ENCODE measurements at regions not wholly inside any gene's neighbourhood (a gene's known extent, or its start where the extent isn't known, plus 50 kb on each side); places are given as distances from the start of the nearest gene placed in this dataset.

DNA sequence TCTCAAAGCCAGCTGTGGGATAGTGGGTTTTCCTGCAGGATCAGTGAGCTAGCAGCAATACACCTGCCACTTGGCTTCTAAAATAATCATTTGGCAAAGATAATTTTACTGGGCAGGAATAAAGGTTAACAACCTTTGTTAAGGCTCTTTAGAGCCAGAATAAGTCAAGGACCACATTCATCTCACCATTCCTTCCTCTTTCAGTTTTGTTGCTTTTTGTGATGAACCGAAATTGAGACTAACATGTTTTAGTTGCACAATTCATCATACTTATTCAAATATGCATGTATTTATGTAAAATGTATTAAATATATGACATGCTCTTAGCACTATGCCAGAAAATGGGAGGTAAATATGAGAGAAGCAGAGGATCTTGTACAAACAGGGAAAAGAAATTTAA is 824.4 kb upstream of the TYRP1 start:
- TF ChIP-seq CTCF (IDR thresholded peaks at IDR 0.05; ENCODE audit: low read depth, low read length, missing control alignments): no peak
- DNase-seq: no peak
- Histone ChIP-seq H3K27me3 (replicated peaks) (no peaks in the 10 kb centered on the region), H3K4me3 (ENCODE audit: low read depth, low read length) (no peak overlapping the region), H3K27ac (no peak overlapping the region), H3K36me3 (replicated peaks) (no peaks in the 10 kb centered on the region)
- in situ Hi-C loops (cut with HindIII; ENCODE audit: low pct_ligation_motif_present, low sequenced_read_pairs): no loop called here

DNA sequence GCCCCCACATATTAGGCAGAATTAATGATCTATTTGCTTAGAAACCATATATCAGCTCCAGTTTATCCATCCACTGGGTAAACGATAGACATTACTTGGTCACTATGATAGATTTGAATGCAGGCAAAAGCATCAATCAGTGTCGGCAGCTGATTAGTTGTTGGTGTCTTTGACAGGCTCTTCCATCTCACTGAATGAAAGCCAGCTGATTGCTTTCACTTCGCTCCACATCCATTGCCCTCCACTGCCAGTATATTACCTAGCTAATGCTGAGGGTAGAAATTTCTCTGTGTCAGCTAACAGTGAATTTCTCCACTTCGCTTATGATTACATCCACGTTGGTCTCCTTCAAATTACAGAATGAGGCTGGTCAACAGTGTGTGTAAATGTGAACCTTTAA is 821.3 kb upstream of the TYRP1 start:
- no peak overlapping the region for H3K4me3 ChIP-seq (ENCODE audit: low read depth, low read length)
- H3K27ac ChIP-seq: no peak overlapping the region
- H3K36me3 ChIP-seq (replicated peaks): no peaks in the 10 kb centered on the region
- TF ChIP-seq CTCF (IDR thresholded peaks at IDR 0.05; ENCODE audit: low read depth, low read length, missing control alignments): no peak
- H3K27me3 ChIP-seq (replicated peaks): no peaks in the 10 kb centered on the region
- in situ Hi-C loops (cut with HindIII; ENCODE audit: low pct_ligation_motif_present, low sequenced_read_pairs): no loop called here
- no peak for DNase-seq

GRCh38 chr9:11872471-11872870 is 820.7 kb upstream of the TYRP1 start:
- Histone ChIP-seq H3K27ac (no peak overlapping the region), H3K27me3 (replicated peaks) (no peaks in the 10 kb centered on the region), H3K4me3 (ENCODE audit: low read depth, low read length) (no peak overlapping the region), H3K36me3 (replicated peaks) (no peaks in the 10 kb centered on the region)
- in situ Hi-C loops (cut with HindIII; ENCODE audit: low pct_ligation_motif_present, low sequenced_read_pairs): no loop called here
- DNase-seq: no peak
- no peak for TF ChIP-seq CTCF (IDR thresholded peaks at IDR 0.05; ENCODE audit: low read depth, low read length, missing control alignments)

- H3K4me3 ChIP-seq (ENCODE audit: low read depth, low read length): no peak overlapping the region
These were observed 818.8 kb upstream of the TYRP1 start for GRCh38 chr9:11874414-11874813.

DNA sequence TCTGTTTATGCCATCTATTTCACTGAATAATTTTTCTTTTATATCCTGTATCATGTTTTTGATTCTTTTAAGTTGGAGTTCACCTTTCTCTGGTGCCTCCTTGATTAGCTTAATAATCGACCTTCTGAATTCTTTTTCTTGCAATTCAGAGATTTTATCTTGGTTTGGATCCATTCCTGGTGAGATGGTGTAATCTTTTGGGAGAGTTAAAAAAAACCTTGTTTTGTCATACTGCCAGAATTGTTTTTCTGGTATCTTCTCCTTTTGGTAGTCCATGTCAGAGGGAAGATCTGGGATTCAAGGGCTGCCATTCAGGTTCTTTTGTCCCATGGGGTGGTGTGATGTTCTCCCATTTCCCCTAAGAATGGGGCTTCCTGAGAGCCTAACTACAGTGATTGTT is 800.8 kb upstream of the TYRP1 start:
- no peak for TF ChIP-seq CTCF (IDR thresholded peaks at IDR 0.05; ENCODE audit: low read depth, low read length, missing control alignments)
- no peak for DNase-seq
- Histone ChIP-seq H3K4me3 (ENCODE audit: low read depth, low read length) (no peak overlapping the region), H3K27me3 (replicated peaks) (no peaks in the 10 kb centered on the region), H3K36me3 (replicated peaks) (no peaks in the 10 kb centered on the region), H3K27ac (no peak overlapping the region)
- in situ Hi-C loops (cut with HindIII; ENCODE audit: low pct_ligation_motif_present, low sequenced_read_pairs): no loop called here

More at GRCh38 chr9:11874414-11874813, 818.8 kb upstream of the TYRP1 start:
- in situ Hi-C loops (cut with HindIII; ENCODE audit: low pct_ligation_motif_present, low sequenced_read_pairs): no loop called here
- DNase-seq: no peak
- H3K27ac ChIP-seq: no peak overlapping the region
- no peaks in the 10 kb centered on the region for H3K27me3 ChIP-seq (replicated peaks)
- no peaks in the 10 kb centered on the region for H3K36me3 ChIP-seq (replicated peaks)
- TF ChIP-seq CTCF (IDR thresholded peaks at IDR 0.05; ENCODE audit: low read depth, low read length, missing control alignments): no peak

DNA sequence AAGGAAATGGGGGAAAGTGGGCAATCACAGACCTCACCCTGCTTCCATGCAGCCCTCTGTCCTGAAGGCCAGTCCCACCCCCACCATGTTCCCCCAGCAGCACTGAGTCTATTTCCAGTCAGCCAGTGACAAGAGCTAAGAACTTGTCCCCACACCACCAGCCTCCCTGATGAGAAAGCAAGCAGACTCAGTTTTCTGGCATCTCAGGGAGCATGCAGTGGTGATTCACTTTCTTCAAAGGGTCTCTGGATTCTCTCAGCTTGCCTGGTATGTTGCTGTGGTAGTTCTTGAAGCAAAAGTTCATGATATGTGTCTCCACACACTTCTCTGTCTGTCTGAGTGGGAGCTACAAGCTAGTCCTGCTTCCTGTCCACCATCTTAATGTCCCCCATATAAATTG is 799.9 kb upstream of the TYRP1 start:
- peak; percentile 12 for DNase-seq
- TF ChIP-seq CTCF (IDR thresholded peaks at IDR 0.05; ENCODE audit: low read depth, low read length, missing control alignments): no peak
- Histone ChIP-seq H3K27me3 (replicated peaks) (no peaks in the 10 kb centered on the region), H3K36me3 (replicated peaks) (no peaks in the 10 kb centered on the region), H3K27ac (no peak overlapping the region), H3K4me3 (ENCODE audit: low read depth, low read length) (no peak overlapping the region)
- in situ Hi-C loops (cut with HindIII; ENCODE audit: low pct_ligation_motif_present, low sequenced_read_pairs): no loop called here
